ENCODE measurements at regions not wholly inside any gene's neighbourhood (a gene's known extent, or its start where the extent isn't known, plus 50 kb on each side); places are given as distances from the start of the nearest gene placed in this dataset.

DNA sequence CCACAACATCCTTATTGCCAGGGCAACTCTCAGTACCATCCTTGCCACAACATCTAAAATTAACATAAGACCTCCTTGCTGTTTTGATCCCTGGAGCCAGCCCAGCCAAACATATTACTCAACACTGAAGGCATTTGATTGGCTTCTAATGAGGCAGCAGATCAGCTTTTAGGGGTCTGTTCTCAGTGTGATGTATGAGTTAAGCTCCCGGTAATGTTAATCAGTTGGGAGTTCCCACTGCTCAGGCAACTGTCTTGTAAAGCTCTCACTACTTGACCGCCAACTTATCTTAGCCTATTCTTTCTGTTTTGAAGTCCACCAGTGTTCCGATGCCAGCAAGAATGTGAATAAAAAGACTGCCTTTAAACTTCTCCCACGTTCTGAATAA lies 158.9 kb downstream of the FOXB1 start:
- TF ChIP-seq, protein P1, sequence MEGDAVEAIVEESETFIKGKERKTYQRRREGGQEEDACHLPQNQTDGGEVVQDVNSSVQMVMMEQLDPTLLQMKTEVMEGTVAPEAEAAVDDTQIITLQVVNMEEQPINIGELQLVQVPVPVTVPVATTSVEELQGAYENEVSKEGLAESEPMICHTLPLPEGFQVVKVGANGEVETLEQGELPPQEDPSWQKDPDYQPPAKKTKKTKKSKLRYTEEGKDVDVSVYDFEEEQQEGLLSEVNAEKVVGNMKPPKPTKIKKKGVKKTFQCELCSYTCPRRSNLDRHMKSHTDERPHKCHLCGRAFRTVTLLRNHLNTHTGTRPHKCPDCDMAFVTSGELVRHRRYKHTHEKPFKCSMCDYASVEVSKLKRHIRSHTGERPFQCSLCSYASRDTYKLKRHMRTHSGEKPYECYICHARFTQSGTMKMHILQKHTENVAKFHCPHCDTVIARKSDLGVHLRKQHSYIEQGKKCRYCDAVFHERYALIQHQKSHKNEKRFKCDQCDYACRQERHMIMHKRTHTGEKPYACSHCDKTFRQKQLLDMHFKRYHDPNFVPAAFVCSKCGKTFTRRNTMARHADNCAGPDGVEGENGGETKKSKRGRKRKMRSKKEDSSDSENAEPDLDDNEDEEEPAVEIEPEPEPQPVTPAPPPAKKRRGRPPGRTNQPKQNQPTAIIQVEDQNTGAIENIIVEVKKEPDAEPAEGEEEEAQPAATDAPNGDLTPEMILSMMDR (conservative IDR thresholded peaks at IDR 0.05; ENCODE audit: low read length): no peak
- TF ChIP-seq EZH2phosphoT487 (IDR thresholded peaks at IDR 0.05; ENCODE audit: borderline replicate concordance): no peak

Data from Loucy (cell line).